Panc1 (cell line): ENCODE measurements at regions not wholly inside any gene's neighbourhood (a gene's known extent, or its start where the extent isn't known, plus 50 kb on each side); places are given as distances from the start of the nearest gene placed in this dataset.

ENCODE experiments used
- CTCF ChIP-seq: fragments of 450-650 bp; IDR thresholded peaks from 2 replicates; pipeline ENCODE4 v1.5.1; 2017; ENCODE audit warnings: mild to moderate bottlenecking
- POLR2AphosphoS5 ChIP-seq: IDR thresholded peaks from 2 replicates; pipeline ENCODE4 v1.6.1; 2012; ENCODE audit warnings: mild to moderate bottlenecking, low read depth, low read length, moderate library complexity

- no peak for TF ChIP-seq CTCF
- TF ChIP-seq POLR2AphosphoS5 = no peak
Observed at GRCh38 chr2:77767388-77768076, 245.4 kb upstream of the LRRTM4 start.
